GM21381 (cell line): ENCODE measurements at regions not wholly inside any gene's neighbourhood (a gene's known extent, or its start where the extent isn't known, plus 50 kb on each side); places are given as distances from the start of the nearest gene placed in this dataset.

Experiments used
- ATAC-seq: cut with Tn5 transposase; IDR thresholded peaks from one replicate; pipeline ENCODE4 v1.9.1; 2021; ENCODE audit warnings: mild to moderate bottlenecking, moderate library complexity; ENCODE audit not compliant: unreplicated experiment

DNA sequence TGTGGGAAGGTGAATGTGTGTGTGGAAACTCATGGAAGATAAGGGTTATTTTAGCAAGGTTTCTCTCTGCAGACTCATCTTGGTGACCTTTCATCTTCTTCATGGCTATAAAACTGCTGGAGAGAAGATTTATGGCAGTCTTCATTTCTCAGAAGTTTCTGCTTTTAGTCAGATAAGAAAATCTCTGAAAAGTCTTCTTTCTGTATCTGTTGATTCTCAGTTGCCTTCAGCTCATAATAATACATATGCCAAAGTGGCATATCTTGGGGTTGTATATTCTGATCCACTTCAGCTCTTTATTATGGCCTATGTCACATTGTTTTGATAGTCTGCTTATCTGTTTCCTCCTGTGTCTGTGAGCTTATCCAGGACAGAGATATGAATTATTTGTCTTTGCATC is 143.3 kb upstream of the TMTC4 start:
- ATAC-seq: no peak

DNA sequence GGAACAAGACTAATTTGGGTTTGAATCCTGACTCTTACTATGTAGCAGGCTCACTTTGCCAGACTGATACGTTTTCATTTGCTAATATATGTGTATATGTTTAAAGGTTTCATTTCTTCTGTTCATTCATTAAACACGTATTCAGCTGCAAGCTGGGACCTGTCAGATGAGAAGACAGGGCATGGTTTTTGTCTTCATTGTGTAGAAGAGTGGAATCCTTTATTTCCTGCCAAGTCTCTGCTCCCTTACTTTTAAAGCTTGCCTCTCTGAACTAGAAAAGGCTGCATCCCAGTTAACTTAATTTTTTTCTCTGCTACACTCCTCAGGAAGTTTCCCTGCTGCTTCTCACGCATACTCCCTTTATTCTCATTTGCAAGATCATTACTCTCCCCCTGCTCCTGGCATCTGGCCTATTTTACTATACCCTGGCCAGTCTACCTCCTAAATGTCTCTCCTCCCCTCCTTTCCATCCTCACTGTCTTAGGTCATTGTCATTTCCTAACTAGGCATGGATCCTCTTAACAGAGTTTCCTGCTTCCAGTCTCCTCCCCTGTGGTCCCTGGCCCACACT is 141.0 kb upstream of the TMTC4 start:
- ATAC-seq: no peak

GRCh38 chr13:100812982-100813584 is 138.5 kb upstream of the TMTC4 start:
- no peak for ATAC-seq

DNA sequence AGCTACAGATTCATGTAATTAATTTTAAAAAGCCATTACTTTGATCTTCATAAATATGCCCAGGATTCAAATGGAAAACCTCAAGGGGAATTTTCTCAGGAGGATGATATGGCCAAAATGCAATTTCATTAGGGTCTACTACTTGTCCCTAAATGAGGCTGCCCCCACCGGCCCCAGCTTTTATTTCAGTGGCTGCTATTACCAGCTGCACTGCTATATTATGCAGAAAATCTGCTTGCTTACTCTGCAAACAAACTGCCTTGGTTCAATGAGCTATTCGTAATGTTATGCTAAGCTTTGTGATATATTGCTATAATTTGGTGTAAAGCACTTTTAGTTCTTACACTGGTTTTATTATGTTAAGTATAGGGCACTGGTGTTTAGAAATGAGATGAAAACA is 137.3 kb upstream of the TMTC4 start:
- no peak for ATAC-seq

GRCh38 chr13:100811024-100811865 is 136.7 kb upstream of the TMTC4 start:
- ATAC-seq: no peak

DNA sequence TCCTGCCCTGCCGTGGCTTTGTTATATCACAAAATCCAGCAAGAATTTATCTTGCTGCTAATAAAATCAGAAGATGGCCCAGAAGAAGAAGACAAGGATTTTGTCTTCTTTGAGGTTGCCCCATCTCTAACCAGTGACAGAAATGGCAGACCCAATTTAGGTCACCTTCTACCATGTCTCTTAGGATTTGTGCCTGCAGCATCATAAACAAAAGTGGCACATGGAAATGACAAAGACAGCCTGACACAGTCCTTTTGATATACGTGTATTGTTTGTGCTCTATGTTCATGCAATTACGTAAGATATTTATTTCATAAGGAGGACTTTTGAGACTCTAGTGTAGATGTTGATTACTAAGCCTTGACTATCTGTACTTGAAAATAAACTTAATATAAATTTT is 135.9 kb upstream of the TMTC4 start:
- no peak for ATAC-seq

DNA sequence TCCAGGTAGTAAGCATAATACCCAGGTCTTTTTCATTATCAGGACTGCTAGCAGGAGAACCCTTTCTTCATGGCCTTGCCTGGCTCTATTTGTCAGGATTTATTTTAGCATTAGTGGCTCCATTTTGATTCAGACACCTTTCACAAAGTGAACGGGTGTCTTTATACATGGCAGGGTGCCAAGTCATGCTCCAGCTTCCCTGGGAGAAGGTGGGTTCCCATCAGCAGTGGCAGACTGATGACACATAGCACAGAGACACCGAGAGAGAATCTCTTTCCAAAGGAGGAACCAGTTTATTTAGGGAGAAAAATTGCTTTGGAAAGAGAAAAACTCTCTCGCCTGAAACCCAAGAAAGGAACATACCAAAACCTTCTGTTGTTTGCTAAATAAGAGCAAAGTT is 135.3 kb upstream of the TMTC4 start:
- no peak for ATAC-seq

DNA sequence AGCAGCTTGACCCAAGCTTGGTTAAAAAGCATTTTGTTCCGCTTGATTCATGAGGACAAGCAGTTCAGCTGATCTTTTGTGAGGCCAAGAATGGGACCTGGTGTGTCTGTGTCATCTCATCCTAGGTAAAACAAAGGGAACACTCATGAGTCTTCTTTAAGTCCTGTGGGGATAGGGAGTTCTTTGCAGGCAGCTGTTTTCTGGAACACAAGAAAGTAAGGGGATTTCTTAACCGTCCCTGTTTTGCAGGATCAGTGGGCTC is 134.5 kb upstream of the TMTC4 start:
- ATAC-seq: no peak

DNA sequence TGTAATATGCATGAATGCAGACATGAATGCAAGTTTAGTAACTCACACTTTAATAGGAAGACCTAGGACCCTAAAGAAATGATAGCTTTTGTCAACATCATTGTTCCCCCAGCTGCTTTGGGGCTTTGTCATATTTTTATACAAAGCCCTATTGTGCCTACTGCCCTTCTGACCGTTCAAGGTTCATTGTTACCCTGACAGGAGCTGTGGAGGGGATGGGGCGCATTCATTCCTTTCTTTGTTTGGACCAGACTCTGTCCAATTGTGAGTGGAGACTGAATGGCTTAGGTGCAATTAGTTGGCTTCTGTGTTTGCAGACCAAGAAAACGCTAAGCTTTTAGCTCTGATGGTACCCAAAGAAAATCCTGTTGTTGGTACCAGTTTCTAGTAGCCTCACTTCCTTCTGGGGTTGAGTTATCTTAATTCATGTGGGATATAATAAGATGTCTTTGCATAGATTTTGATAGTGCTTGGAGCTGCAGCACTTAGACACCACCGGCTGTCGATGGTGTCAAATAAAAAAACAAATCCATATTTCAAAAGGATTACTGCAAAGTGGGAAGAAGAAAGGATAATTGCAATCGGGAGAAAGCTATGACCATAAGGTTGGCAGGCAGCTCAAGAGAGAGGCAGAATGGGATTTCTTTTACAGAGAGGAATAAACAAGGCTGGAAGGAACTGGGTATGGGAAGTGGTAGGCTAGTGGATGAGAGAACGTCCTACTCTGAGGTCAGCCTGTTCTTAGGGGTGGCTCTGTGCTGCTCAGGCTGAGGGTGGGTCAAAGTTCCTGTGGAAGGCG is 133.9 kb upstream of the TMTC4 start:
- ATAC-seq: no peak

GRCh38 chr13:100803091-100803490 is 128.5 kb upstream of the TMTC4 start:
- ATAC-seq: no peak

- no peak for ATAC-seq
Measured at GRCh38 chr13:100800283-100800875, 125.8 kb upstream of the TMTC4 start.

- ATAC-seq: no peak
Measured at GRCh38 chr13:100798739-100799361, 124.3 kb upstream of the TMTC4 start.

DNA sequence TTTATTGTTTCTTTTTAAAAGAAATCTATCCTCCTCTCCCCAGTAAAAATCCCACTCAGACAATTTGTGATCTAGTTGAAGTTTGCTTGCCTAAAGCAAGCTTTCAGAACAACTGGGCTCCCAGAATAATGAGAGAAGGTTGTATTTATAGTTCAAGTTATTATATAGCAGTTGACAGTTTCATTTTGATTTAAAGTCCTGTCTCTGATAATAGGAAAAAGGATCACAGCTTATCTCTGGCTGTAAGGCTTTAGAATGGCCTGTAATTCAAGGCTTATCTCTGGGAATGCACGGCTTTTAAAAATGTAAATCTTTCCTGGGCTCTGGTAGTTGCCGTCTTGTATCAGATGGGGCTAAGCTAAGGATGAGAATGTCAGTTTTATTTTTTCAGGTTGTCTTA is 123.3 kb upstream of the TMTC4 start:
- ATAC-seq: no peak

- no peak for ATAC-seq
Measured at GRCh38 chr13:100796463-100796862, 121.9 kb upstream of the TMTC4 start.

DNA sequence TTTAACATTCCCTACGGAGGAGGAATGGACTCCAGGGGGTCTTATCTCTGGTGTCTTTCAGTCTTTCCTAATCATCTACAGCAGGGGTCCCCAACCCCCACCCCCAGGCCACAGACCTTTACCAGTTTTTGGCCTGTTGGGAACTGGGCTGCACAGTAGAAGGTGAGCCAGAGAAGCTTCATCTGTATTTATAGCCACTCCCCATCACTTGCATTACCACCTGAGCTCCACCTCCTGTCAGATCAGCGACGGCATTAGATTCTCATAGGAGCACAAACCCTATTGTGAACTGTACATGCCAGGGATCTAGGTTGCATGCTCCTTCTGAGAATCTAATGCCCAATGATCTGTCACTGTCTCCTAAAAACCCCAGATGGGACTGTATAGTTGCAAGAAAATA is 120.0 kb upstream of the TMTC4 start:
- no peak for ATAC-seq

- ATAC-seq: peak; percentile 13
Measured at GRCh38 chr13:100790405-100790804, 115.8 kb upstream of the TMTC4 start.

DNA sequence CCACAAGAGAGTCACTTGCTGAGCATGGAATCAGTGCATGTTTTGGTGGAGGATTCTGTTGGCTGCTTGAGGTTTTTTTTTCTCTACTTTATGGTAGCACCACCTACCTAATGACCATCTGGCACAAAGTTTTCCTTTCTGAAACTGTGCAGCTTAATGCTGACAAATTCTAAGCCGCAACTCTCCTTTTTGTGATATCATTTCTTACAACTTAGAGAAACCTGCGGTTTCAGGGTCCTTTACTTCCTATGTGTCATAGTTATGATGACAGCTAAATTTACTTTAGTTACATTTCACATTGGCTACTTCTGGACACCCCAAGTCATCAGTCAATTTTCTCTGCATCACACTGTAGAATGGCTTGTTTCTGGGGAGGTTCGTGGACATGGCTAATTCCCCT is 115.4 kb upstream of the TMTC4 start:
- peak; percentile 91 for ATAC-seq

- peak; percentile 2 for ATAC-seq
Measured at GRCh38 chr13:100789481-100789880, 114.9 kb upstream of the TMTC4 start.

DNA sequence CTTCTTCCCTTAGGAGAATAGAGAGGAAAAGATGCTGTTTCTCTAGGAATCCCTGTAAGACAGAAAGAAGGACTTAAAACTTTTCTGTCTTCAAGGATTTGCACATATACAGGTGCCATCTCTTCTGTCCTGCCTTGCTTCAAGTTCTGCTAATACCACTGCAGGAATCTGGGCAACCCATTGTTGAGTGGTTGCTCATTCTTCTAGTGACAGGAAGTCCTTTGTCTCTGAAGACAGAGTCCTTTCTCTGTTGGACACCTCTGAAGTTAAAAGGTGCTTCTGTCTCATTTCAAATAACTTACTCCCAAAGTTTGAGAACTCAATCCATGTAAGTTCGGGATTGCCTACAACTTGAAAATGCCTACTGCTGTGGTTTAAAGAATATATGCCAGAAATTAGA is 114.4 kb upstream of the TMTC4 start:
- ATAC-seq: no peak

GRCh38 chr13:100788540-100788939 is 113.9 kb upstream of the TMTC4 start:
- no peak for ATAC-seq

GRCh38 chr13:100787899-100788298 is 113.3 kb upstream of the TMTC4 start:
- ATAC-seq: no peak
